Bone marrow (tissue), 2 donors: ENCODE measurements at regions not wholly inside any gene's neighbourhood (a gene's known extent, or its start where the extent isn't known, plus 50 kb on each side); places are given as distances from the start of the nearest gene placed in this dataset.

Experiments used
- DNase-seq, 2 donors: peaks; one replicate each; lab custom pipeline; 2025; lab: John Stamatoyannopoulos, UW

- DNase-seq = no peak
Observed at GRCh38 chr4:13849778-13850177, 222.3 kb upstream of the BOD1L1 start.

GRCh38 chr4:13851085-13851940, 223.8 kb upstream of the BOD1L1 start:
- no peak for DNase-seq

GRCh38 chr4:13852411-13852810, 224.9 kb upstream of the BOD1L1 start:
- DNase-seq = no peak

- DNase-seq = no peak
Observed at GRCh38 chr4:13856387-13856786, 228.9 kb upstream of the BOD1L1 start.

- DNase-seq = no peak
Observed at GRCh38 chr4:13857397-13857796, 229.9 kb upstream of the BOD1L1 start.

- DNase-seq = no peak
Observed at GRCh38 chr4:13857800-13858199, 230.3 kb upstream of the BOD1L1 start.

GRCh38 chr4:13859423-13859822, 231.9 kb upstream of the BOD1L1 start:
- no peak for DNase-seq

GRCh38 chr4:13860126-13860525, 232.6 kb upstream of the BOD1L1 start:
- no peak for DNase-seq

GRCh38 chr4:13865871-13866669, 238.5 kb upstream of the BOD1L1 start:
- no peak for DNase-seq

GRCh38 chr4:13866881-13867280, 239.4 kb upstream of the BOD1L1 start:
- no peak for DNase-seq

GRCh38 chr4:13872155-13872554, 244.6 kb upstream of the BOD1L1 start:
- DNase-seq = no peak

- DNase-seq = no peak
Observed at GRCh38 chr4:13872955-13873354, 245.4 kb upstream of the BOD1L1 start.

GRCh38 chr4:13875181-13875580, 247.7 kb upstream of the BOD1L1 start:
- no peak for DNase-seq

- no peak for DNase-seq
Observed at GRCh38 chr4:13876131-13876530, 248.6 kb upstream of the BOD1L1 start.

GRCh38 chr4:13876940-13877339, 249.4 kb upstream of the BOD1L1 start:
- DNase-seq = no peak

- no peak for DNase-seq
Observed at GRCh38 chr4:13877626-13878025, 250.1 kb upstream of the BOD1L1 start.

GRCh38 chr4:13881892-13882291, 254.4 kb upstream of the BOD1L1 start:
- DNase-seq = no peak

- DNase-seq = no peak
Observed at GRCh38 chr4:13887010-13887409, 259.5 kb upstream of the BOD1L1 start.

GRCh38 chr4:13888112-13888511, 260.6 kb upstream of the BOD1L1 start:
- no peak for DNase-seq

- DNase-seq = no peak
Observed at GRCh38 chr4:13891544-13891939, 264.0 kb upstream of the BOD1L1 start.

GRCh38 chr4:13892739-13893105, 265.2 kb upstream of the BOD1L1 start:
- no peak for DNase-seq

- no peak for DNase-seq
Observed at GRCh38 chr4:13893211-13893610, 265.7 kb upstream of the BOD1L1 start.

- DNase-seq = no peak
Observed at GRCh38 chr4:13893987-13894386, 266.5 kb upstream of the BOD1L1 start.
